ENCODE measurements at regions not wholly inside any gene's neighbourhood (a gene's known extent, or its start where the extent isn't known, plus 50 kb on each side); places are given as distances from the start of the nearest gene placed in this dataset.

GRCh38 chr7:12158334-12159060 lies 52.6 kb upstream of the TMEM106B start:
- TF ChIP-seq POLR2AphosphoS5 (IDR thresholded peaks at IDR 0.05) (no peak), EP300 (IDR thresholded peaks at IDR 0.05; ENCODE audit: low read depth) (no peak), POLR2A (IDR thresholded peaks at IDR 0.05) (no peak), CTCF (IDR thresholded peaks at IDR 0.05) (no peak)
- no peak for DNase-seq
- no peaks in the 10 kb centered on the region for H3K36me3 ChIP-seq
- 78 to 88% methylated on average over 6 of the region's 6 CpGs for WGBS, 2 donors (ENCODE audit: low coverage in 1 of 2)
- H3K9me3 ChIP-seq: no peaks in the 10 kb centered on the region
- no peaks in the 10 kb centered on the region for H3K27me3 ChIP-seq
- no peak overlapping the region for H3K4me3 ChIP-seq
- in situ Hi-C loops (cut with MboI; ENCODE audit: low pct_ligation_motif_present in 1 of 4, low pct_unique_long_range_greater_than_20kb in 1 of 4, low sequenced_read_pairs in 3 of 4) (no loop called here), intact Hi-C loops (cut with DNase I; ENCODE audit: low total_unique reads) (no loop called here)
- no peaks in the 10 kb centered on the region for H3K4me1 ChIP-seq
- no peak overlapping the region for H3K27ac ChIP-seq

DNA sequence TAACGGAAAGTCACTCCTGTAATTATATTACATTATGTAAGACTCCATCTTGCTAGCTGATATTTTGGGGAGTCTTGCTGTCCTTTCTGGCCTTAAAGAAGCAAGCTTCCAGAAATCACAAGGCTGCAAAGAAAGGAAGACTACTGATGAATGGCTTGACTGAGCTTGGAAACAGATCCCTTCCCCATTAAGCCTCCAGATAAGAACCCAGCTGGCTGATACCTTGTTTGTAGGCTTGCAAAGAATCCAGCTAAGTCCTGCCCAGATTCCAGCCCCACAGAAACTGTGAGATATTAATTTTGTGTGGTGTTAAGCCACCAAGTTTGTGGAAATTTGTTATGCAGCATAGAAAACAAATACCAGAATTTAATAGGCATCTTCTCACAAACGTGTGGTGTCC lies 49.9 kb upstream of the TMEM106B start:
- H3K36me3 ChIP-seq: no peaks in the 10 kb centered on the region
- H3K4me1 ChIP-seq: no peaks in the 10 kb centered on the region
- DNase-seq: no peak
- intact Hi-C loops (cut with DNase I; ENCODE audit: low total_unique reads): no loop called here
- WGBS, 2 donors (ENCODE audit: low coverage in 1 of 2): 26 to 53% methylated on average over 2 of the region's 2 CpGs
- in situ Hi-C loops (cut with MboI; ENCODE audit: low pct_ligation_motif_present in 1 of 4, low pct_unique_long_range_greater_than_20kb in 1 of 4, low sequenced_read_pairs in 3 of 4): no loop called here
- TF ChIP-seq EP300 (IDR thresholded peaks at IDR 0.05; ENCODE audit: low read depth): no peak
- TF ChIP-seq CTCF (IDR thresholded peaks at IDR 0.05): no peak
- no peak for TF ChIP-seq POLR2A (IDR thresholded peaks at IDR 0.05)
- no peak for TF ChIP-seq POLR2AphosphoS5 (IDR thresholded peaks at IDR 0.05)
- no peak overlapping the region for H3K27ac ChIP-seq
- no peaks in the 10 kb centered on the region for H3K27me3 ChIP-seq
- no peaks in the 10 kb centered on the region for H3K9me3 ChIP-seq
- H3K4me3 ChIP-seq: no peak overlapping the region
